Activated CD8-positive, alpha-beta T cell treated with anti-CD3 and anti-CD28 coated beads, Interleukin-2, amount 10 ng/mL, durations not matched to agents 7 days and 5 days (primary cell): ENCODE measurements at regions not wholly inside any gene's neighbourhood (a gene's known extent, or its start where the extent isn't known, plus 50 kb on each side); places are given as distances from the start of the nearest gene placed in this dataset.
"Not testable (repeated sequence)": the region's sequence is repeated elsewhere in the genome, so short reads cannot be mapped to it uniquely, and the experiment has no call there.

Experiments used
- ATAC-seq: fragments of 150-1000 bp; cut with Tn5 transposase; one replicate; pipeline ENCODE4 v1.10.0; 2021; ENCODE audit warnings: moderate library complexity
- CTCF ChIA-PET: fragments of 350-600 bp; sonication (Branson Sonifier 250); formaldehyde crosslinking; loops from one replicate; lab custom pipeline; 2021; ENCODE audit warnings: antibody characterized with exemption; lab: Charles Lee
- POLR2A ChIA-PET: fragments of 350-600 bp; sonication (Branson Sonifier 250); formaldehyde crosslinking; loops from one replicate; lab custom pipeline; 2021; ENCODE audit warnings: antibody characterized with exemption; lab: Charles Lee
- DNase-seq: peaks from one replicate; pipeline ENCODE4 v3.0.0-alpha.2; 2020
- H3K27ac Mint-ChIP-seq: one replicate; pipeline ENCODE4 v1.8.0; 2021; ENCODE audit warnings: mild to moderate bottlenecking, mixed read lengths
- H3K27me3 Mint-ChIP-seq: one replicate; pipeline ENCODE4 v1.8.0; 2021; ENCODE audit warnings: low read depth, mixed read lengths
- H3K36me3 Mint-ChIP-seq: one replicate; pipeline ENCODE4 v1.8.0; 2021; ENCODE audit warnings: low read depth, mixed read lengths
- H3K4me1 Mint-ChIP-seq: one replicate; pipeline ENCODE4 v1.8.0; 2021; ENCODE audit warnings: low read depth, mixed read lengths
- H3K4me3 Mint-ChIP-seq: one replicate; pipeline ENCODE4 v1.8.0; 2021; ENCODE audit warnings: mild to moderate bottlenecking, mixed read lengths
- H3K9me3 Mint-ChIP-seq: one replicate; pipeline ENCODE4 v1.8.0; 2022; ENCODE audit warnings: mixed read lengths; ENCODE audit not compliant: insufficient read depth

- ChIA-PET POLR2A (no interaction called here), CTCF (no interaction called here)
- H3K27me3 Mint-ChIP-seq = no peaks in the 10 kb centered on the region
- ATAC-seq (no peak), DNase-seq (no peak)
- H3K4me1 Mint-ChIP-seq = no peaks in the 10 kb centered on the region
- no peak overlapping the region for H3K27ac Mint-ChIP-seq
- H3K4me3 Mint-ChIP-seq = no peak overlapping the region
- H3K36me3 Mint-ChIP-seq = no peaks in the 10 kb centered on the region
- H3K9me3 Mint-ChIP-seq = no peaks in the 10 kb centered on the region
Measured at GRCh38 chrX:113868177-113868576, 715.7 kb upstream of the HTR2C start.

- ChIA-PET POLR2A (no interaction called here), CTCF (no interaction called here)
- peaks cover 5% of the 10 kb centered on the region for H3K9me3 Mint-ChIP-seq
- DNase-seq (no peak), ATAC-seq (no peak)
- no peaks in the 10 kb centered on the region for H3K36me3 Mint-ChIP-seq
- no peak overlapping the region for H3K4me3 Mint-ChIP-seq
- no peaks in the 10 kb centered on the region for H3K4me1 Mint-ChIP-seq
- H3K27ac Mint-ChIP-seq = no peak overlapping the region
- no peaks in the 10 kb centered on the region for H3K27me3 Mint-ChIP-seq
Measured at GRCh38 chrX:113849408-113849807, 734.5 kb upstream of the HTR2C start.

GRCh38 chrX:113833096-113834055, 750.5 kb upstream of the HTR2C start:
- Mint-ChIP-seq H3K27me3 (no peaks in the 10 kb centered on the region), H3K4me1 (no peaks in the 10 kb centered on the region), H3K4me3 (no peak overlapping the region), H3K9me3 (no peaks in the 10 kb centered on the region), H3K36me3 (no peaks in the 10 kb centered on the region), H3K27ac (no peak overlapping the region)
- ChIA-PET POLR2A (no interaction called here), CTCF (no interaction called here)
- DNase-seq (no peak), ATAC-seq (no peak)

GRCh38 chrX:113828470-113828869, 755.4 kb upstream of the HTR2C start:
- Mint-ChIP-seq H3K27me3 (no peaks in the 10 kb centered on the region), H3K9me3 (no peaks in the 10 kb centered on the region), H3K27ac (no peak overlapping the region), H3K4me3 (no peak overlapping the region), H3K36me3 (no peaks in the 10 kb centered on the region), H3K4me1 (no peaks in the 10 kb centered on the region)
- ATAC-seq (no peak), DNase-seq (no peak)
- ChIA-PET POLR2A (no interaction called here), CTCF (no interaction called here)

- DNase-seq (no peak), ATAC-seq (no peak)
- Mint-ChIP-seq H3K36me3 (no peaks in the 10 kb centered on the region), H3K9me3 (peaks cover 7% of the 10 kb centered on the region), H3K27me3 (no peaks in the 10 kb centered on the region), H3K4me3 (no peak overlapping the region), H3K4me1 (no peaks in the 10 kb centered on the region), H3K27ac (no peak overlapping the region)
- ChIA-PET CTCF (no interaction called here), POLR2A (no interaction called here)
Measured at GRCh38 chrX:113818346-113818745, 765.5 kb upstream of the HTR2C start.

- POLR2A ChIA-PET = no interaction called here
- ATAC-seq (no peak), DNase-seq (no peak)
- CTCF ChIA-PET = no interaction called here
- H3K4me1 Mint-ChIP-seq = no peaks in the 10 kb centered on the region
- no peaks in the 10 kb centered on the region for H3K36me3 Mint-ChIP-seq
- no peaks in the 10 kb centered on the region for H3K27me3 Mint-ChIP-seq
- H3K27ac Mint-ChIP-seq = no peak overlapping the region
- no peak overlapping the region for H3K4me3 Mint-ChIP-seq
- H3K9me3 Mint-ChIP-seq = no peaks in the 10 kb centered on the region
Measured at GRCh38 chrX:113804819-113805218, 779.1 kb upstream of the HTR2C start.

- ChIA-PET CTCF (no interaction called here), POLR2A (no interaction called here)
- H3K4me1 Mint-ChIP-seq = no peaks in the 10 kb centered on the region
- no peak overlapping the region for H3K4me3 Mint-ChIP-seq
- no peaks in the 10 kb centered on the region for H3K9me3 Mint-ChIP-seq
- DNase-seq = no peak
- H3K27me3 Mint-ChIP-seq = no peaks in the 10 kb centered on the region
- ATAC-seq = no peak
- no peak overlapping the region for H3K27ac Mint-ChIP-seq
- H3K36me3 Mint-ChIP-seq = no peaks in the 10 kb centered on the region
Measured at GRCh38 chrX:113804291-113804690, 779.6 kb upstream of the HTR2C start.

GRCh38 chrX:113802837-113803236, 781.0 kb upstream of the HTR2C start:
- Mint-ChIP-seq H3K27me3 (no peaks in the 10 kb centered on the region), H3K4me3 (no peak overlapping the region), H3K27ac (no peak overlapping the region), H3K9me3 (no peaks in the 10 kb centered on the region), H3K4me1 (no peaks in the 10 kb centered on the region), H3K36me3 (no peaks in the 10 kb centered on the region)
- POLR2A ChIA-PET = no interaction called here
- no peak for ATAC-seq
- CTCF ChIA-PET = no interaction called here
- no peak for DNase-seq

- Mint-ChIP-seq H3K36me3 (no peaks in the 10 kb centered on the region), H3K9me3 (no peaks in the 10 kb centered on the region), H3K27ac (no peak overlapping the region), H3K27me3 (no peaks in the 10 kb centered on the region), H3K4me3 (no peak overlapping the region), H3K4me1 (no peaks in the 10 kb centered on the region)
- CTCF ChIA-PET = no interaction called here
- ATAC-seq (no peak), DNase-seq (no peak)
- POLR2A ChIA-PET = no interaction called here
Measured at GRCh38 chrX:113800955-113801354, 782.9 kb upstream of the HTR2C start.

GRCh38 chrX:113793563-113793962, 790.3 kb upstream of the HTR2C start:
- no peak for DNase-seq
- POLR2A ChIA-PET = no interaction called here
- no peak for ATAC-seq
- no peaks in the 10 kb centered on the region for H3K4me1 Mint-ChIP-seq
- CTCF ChIA-PET = no interaction called here
- H3K4me3 Mint-ChIP-seq = no peak overlapping the region
- no peaks in the 10 kb centered on the region for H3K27me3 Mint-ChIP-seq
- H3K9me3 Mint-ChIP-seq = no peaks in the 10 kb centered on the region
- H3K36me3 Mint-ChIP-seq = no peaks in the 10 kb centered on the region
- no peak overlapping the region for H3K27ac Mint-ChIP-seq

GRCh38 chrX:113790987-113791386, 792.9 kb upstream of the HTR2C start:
- POLR2A ChIA-PET = no interaction called here
- H3K27me3 Mint-ChIP-seq = no peaks in the 10 kb centered on the region
- DNase-seq (no peak), ATAC-seq (no peak)
- no peak overlapping the region for H3K27ac Mint-ChIP-seq
- no peaks in the 10 kb centered on the region for H3K4me1 Mint-ChIP-seq
- no peaks in the 10 kb centered on the region for H3K36me3 Mint-ChIP-seq
- H3K9me3 Mint-ChIP-seq = no peaks in the 10 kb centered on the region
- H3K4me3 Mint-ChIP-seq = no peak overlapping the region
- CTCF ChIA-PET = no interaction called here

- ATAC-seq, H3K27ac Mint-ChIP-seq, H3K4me3 Mint-ChIP-seq, DNase-seq, H3K27me3 Mint-ChIP-seq, CTCF ChIA-PET, POLR2A ChIA-PET, H3K9me3 Mint-ChIP-seq, H3K36me3 Mint-ChIP-seq, H3K4me1 Mint-ChIP-seq: not testable (repeated sequence)
Measured at GRCh38 chrX:113784754-113785153, 799.1 kb upstream of the HTR2C start.

GRCh38 chrX:113770806-113771205, 813.1 kb upstream of the HTR2C start:
- POLR2A ChIA-PET = no interaction called here
- H3K9me3 Mint-ChIP-seq = no peaks in the 10 kb centered on the region
- no peak for ATAC-seq

More at GRCh38 chrX:113770806-113771205, 813.1 kb upstream of the HTR2C start:
- Mint-ChIP-seq H3K36me3 (no peaks in the 10 kb centered on the region), H3K4me3 (no peak overlapping the region), H3K27ac (no peak overlapping the region), H3K27me3 (no peaks in the 10 kb centered on the region), H3K4me1 (no peaks in the 10 kb centered on the region)
- CTCF ChIA-PET = no interaction called here
- no peak for DNase-seq
